ENCODE measurements at regions not wholly inside any gene's neighbourhood (a gene's known extent, or its start where the extent isn't known, plus 50 kb on each side); places are given as distances from the start of the nearest gene placed in this dataset.

GRCh38 chr5:106766916-106767315 is 903.8 kb downstream of the EFNA5 start:
- no peaks in the 10 kb centered on the region for H3K9me3 ChIP-seq (ENCODE audit: insufficient read depth, low read depth, low read length)
- no peak overlapping the region for H3K4me3 ChIP-seq (ENCODE audit: low read length)
- no peaks in the 10 kb centered on the region for H3K27me3 ChIP-seq (ENCODE audit: insufficient read depth, low read length)
- no peak overlapping the region for H3K27ac ChIP-seq (ENCODE audit: low read length)
- no peak overlapping the region for H3K9ac ChIP-seq (ENCODE audit: low read depth, low read length)
- no peaks in the 10 kb centered on the region for H3K36me3 ChIP-seq (ENCODE audit: insufficient read depth, low read depth, low read length)
- no peaks in the 10 kb centered on the region for H3K4me1 ChIP-seq (ENCODE audit: insufficient read depth, low read length)

DNA sequence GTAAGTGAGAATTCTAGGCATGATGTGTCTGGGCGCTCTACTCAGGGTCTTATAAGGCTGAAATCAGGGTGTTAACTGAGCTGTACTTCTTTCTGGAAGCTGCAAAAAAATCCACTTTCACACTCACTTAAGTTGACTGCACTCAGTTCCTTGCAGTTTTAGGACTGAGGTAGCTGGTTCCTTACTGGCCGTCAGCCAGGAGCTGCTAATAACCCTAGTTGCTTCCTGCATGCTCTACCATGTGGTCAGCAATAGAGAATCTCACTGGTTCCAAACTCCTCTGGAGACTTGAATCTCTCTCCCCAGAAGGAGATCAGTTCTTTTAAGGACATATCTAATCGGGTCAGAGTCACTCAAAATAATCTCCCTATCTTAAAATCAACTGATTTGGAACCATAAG is 911.2 kb downstream of the EFNA5 start:
- no peaks in the 10 kb centered on the region for H3K9me3 ChIP-seq (ENCODE audit: insufficient read depth, low read depth, low read length)
- no peak overlapping the region for H3K4me3 ChIP-seq (ENCODE audit: low read length)
- no peak overlapping the region for H3K9ac ChIP-seq (ENCODE audit: low read depth, low read length)
- no peak overlapping the region for H3K27ac ChIP-seq (ENCODE audit: low read length)
- H3K36me3 ChIP-seq (ENCODE audit: insufficient read depth, low read depth, low read length): no peaks in the 10 kb centered on the region
- H3K27me3 ChIP-seq (ENCODE audit: insufficient read depth, low read length): no peaks in the 10 kb centered on the region
- H3K4me1 ChIP-seq (ENCODE audit: insufficient read depth, low read length): peaks cover 2% of the 10 kb centered on the region; the same call in 1 of the 2 replicates

DNA sequence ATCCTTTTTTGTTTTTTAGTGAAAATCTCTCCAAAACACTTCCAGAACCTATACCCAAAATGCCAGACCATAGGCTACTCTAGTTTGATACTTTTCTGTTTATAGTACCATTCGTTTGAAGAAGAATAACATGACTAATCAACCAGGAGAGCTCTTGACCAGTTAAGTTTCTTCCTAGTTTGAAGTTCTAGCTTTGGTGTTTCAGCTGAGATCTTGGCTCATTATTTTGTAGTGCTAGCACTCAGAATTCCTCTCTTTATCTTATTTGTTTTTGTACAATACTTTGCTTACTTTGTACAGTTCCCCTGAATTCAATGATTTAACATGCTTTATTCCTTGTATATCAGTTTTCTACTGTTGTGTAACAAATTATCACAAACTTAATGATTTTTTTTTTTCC is 911.6 kb downstream of the EFNA5 start:
- H3K27ac ChIP-seq (ENCODE audit: low read length): no peak overlapping the region
- H3K4me3 ChIP-seq (ENCODE audit: low read length): no peak overlapping the region
- H3K9me3 ChIP-seq (ENCODE audit: insufficient read depth, low read depth, low read length): no peaks in the 10 kb centered on the region
- no peaks in the 10 kb centered on the region for H3K36me3 ChIP-seq (ENCODE audit: insufficient read depth, low read depth, low read length)
- peaks cover 2% of the 10 kb centered on the region; the same call in 1 of the 2 replicates for H3K4me1 ChIP-seq (ENCODE audit: insufficient read depth, low read length)
- no peak overlapping the region for H3K9ac ChIP-seq (ENCODE audit: low read depth, low read length)
- no peaks in the 10 kb centered on the region for H3K27me3 ChIP-seq (ENCODE audit: insufficient read depth, low read length)

DNA sequence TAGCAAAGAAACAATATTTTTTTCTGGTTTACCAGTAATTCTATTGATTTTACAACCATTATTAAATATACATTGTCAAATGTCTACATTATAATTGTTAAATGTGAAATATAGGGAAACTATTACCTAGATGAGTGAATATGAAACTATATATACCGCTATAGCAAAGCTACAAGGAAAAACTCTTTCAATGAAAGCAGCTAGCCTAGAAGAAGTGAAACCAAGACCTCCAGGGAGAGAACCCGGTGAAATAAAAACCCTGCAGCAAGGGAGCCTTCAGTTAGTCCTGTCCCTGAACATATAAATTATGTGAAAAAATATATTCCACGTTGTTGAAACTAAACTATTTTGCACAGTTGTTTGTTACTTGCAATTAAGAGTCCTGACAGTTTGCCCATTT is 913.1 kb downstream of the EFNA5 start:
- Histone ChIP-seq H3K4me1 (ENCODE audit: insufficient read depth, low read length) (peaks cover 6% of the 10 kb centered on the region; the same call in 1 of the 2 replicates), H3K9me3 (ENCODE audit: insufficient read depth, low read depth, low read length) (no peaks in the 10 kb centered on the region), H3K27ac (ENCODE audit: low read length) (no peak overlapping the region), H3K27me3 (ENCODE audit: insufficient read depth, low read length) (no peaks in the 10 kb centered on the region), H3K9ac (ENCODE audit: low read depth, low read length) (no peak overlapping the region), H3K4me3 (ENCODE audit: low read length) (no peak overlapping the region), H3K36me3 (ENCODE audit: insufficient read depth, low read depth, low read length) (no peaks in the 10 kb centered on the region)

- Histone ChIP-seq H3K36me3 (ENCODE audit: insufficient read depth, low read depth, low read length) (no peaks in the 10 kb centered on the region), H3K4me3 (ENCODE audit: low read length) (no peak overlapping the region), H3K9me3 (ENCODE audit: insufficient read depth, low read depth, low read length) (no peaks in the 10 kb centered on the region), H3K9ac (ENCODE audit: low read depth, low read length) (no peak overlapping the region), H3K4me1 (ENCODE audit: insufficient read depth, low read length) (peaks cover 6% of the 10 kb centered on the region; the same call in 1 of the 2 replicates), H3K27me3 (ENCODE audit: insufficient read depth, low read length) (no peaks in the 10 kb centered on the region), H3K27ac (ENCODE audit: low read length) (no peak overlapping the region)
Observed at GRCh38 chr5:106755789-106756188, 914.9 kb downstream of the EFNA5 start.

DNA sequence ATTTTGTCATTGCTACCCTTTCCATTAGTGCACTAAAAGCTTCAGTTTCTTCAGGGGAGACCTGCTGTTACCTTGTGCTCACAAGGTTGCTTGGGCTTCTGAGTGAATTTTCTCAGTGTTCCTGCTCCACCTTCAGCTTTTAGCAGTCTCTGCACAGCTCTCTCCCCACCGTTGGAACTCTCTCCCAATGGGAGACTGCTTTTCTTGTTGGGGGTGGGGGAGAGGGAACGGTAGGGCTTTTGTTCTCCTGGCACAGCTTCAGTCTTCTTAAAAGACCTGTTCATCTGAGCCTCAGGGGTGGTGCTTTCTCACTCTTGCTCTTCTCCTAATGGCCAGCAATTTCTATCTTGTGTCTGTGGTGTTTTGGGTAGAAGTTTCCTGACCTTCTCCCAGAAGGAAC is 915.7 kb downstream of the EFNA5 start:
- no peak overlapping the region for H3K4me3 ChIP-seq (ENCODE audit: low read length)
- peaks cover 6% of the 10 kb centered on the region; the same call in 1 of the 2 replicates for H3K4me1 ChIP-seq (ENCODE audit: insufficient read depth, low read length)
- H3K27ac ChIP-seq (ENCODE audit: low read length): no peak overlapping the region
- H3K9me3 ChIP-seq (ENCODE audit: insufficient read depth, low read depth, low read length): no peaks in the 10 kb centered on the region
- H3K36me3 ChIP-seq (ENCODE audit: insufficient read depth, low read depth, low read length): no peaks in the 10 kb centered on the region
- no peaks in the 10 kb centered on the region for H3K27me3 ChIP-seq (ENCODE audit: insufficient read depth, low read length)
- no peak overlapping the region for H3K9ac ChIP-seq (ENCODE audit: low read depth, low read length)

- no peaks in the 10 kb centered on the region for H3K9me3 ChIP-seq (ENCODE audit: insufficient read depth, low read depth, low read length)
- no peak overlapping the region for H3K9ac ChIP-seq (ENCODE audit: low read depth, low read length)
- no peaks in the 10 kb centered on the region for H3K36me3 ChIP-seq (ENCODE audit: insufficient read depth, low read depth, low read length)
- H3K4me1 ChIP-seq (ENCODE audit: insufficient read depth, low read length): peaks cover 3% of the 10 kb centered on the region; the same call in 1 of the 2 replicates
- H3K4me3 ChIP-seq (ENCODE audit: low read length): no peak overlapping the region
- H3K27ac ChIP-seq (ENCODE audit: low read length): no peak overlapping the region
- no peaks in the 10 kb centered on the region for H3K27me3 ChIP-seq (ENCODE audit: insufficient read depth, low read length)
Observed at GRCh38 chr5:106749826-106750225, 920.9 kb downstream of the EFNA5 start.

- Histone ChIP-seq H3K36me3 (ENCODE audit: insufficient read depth, low read depth, low read length) (no peaks in the 10 kb centered on the region), H3K9ac (ENCODE audit: low read depth, low read length) (no peak overlapping the region), H3K9me3 (ENCODE audit: insufficient read depth, low read depth, low read length) (0 out of 2 replicates have a peak, but pooled peaks cover 8% of the 10 kb centered on the region), H3K27me3 (ENCODE audit: insufficient read depth, low read length) (no peaks in the 10 kb centered on the region), H3K4me3 (ENCODE audit: low read length) (no peak overlapping the region), H3K4me1 (ENCODE audit: insufficient read depth, low read length) (peaks cover 11% of the 10 kb centered on the region), H3K27ac (ENCODE audit: low read length) (no peak overlapping the region)
Observed at GRCh38 chr5:106739127-106739526, 931.6 kb downstream of the EFNA5 start.

- H3K9ac ChIP-seq (ENCODE audit: low read depth, low read length): no peak overlapping the region
- H3K4me3 ChIP-seq (ENCODE audit: low read length): no peak overlapping the region
- H3K27ac ChIP-seq (ENCODE audit: low read length): no peak overlapping the region
- H3K36me3 ChIP-seq (ENCODE audit: insufficient read depth, low read depth, low read length): no peaks in the 10 kb centered on the region
- peaks cover 19% of the 10 kb centered on the region; the same call in 1 of the 2 replicates for H3K9me3 ChIP-seq (ENCODE audit: insufficient read depth, low read depth, low read length)
- H3K27me3 ChIP-seq (ENCODE audit: insufficient read depth, low read length): no peaks in the 10 kb centered on the region
- H3K4me1 ChIP-seq (ENCODE audit: insufficient read depth, low read length): peaks cover 11% of the 10 kb centered on the region
Observed at GRCh38 chr5:106737111-106737510, 933.6 kb downstream of the EFNA5 start.

DNA sequence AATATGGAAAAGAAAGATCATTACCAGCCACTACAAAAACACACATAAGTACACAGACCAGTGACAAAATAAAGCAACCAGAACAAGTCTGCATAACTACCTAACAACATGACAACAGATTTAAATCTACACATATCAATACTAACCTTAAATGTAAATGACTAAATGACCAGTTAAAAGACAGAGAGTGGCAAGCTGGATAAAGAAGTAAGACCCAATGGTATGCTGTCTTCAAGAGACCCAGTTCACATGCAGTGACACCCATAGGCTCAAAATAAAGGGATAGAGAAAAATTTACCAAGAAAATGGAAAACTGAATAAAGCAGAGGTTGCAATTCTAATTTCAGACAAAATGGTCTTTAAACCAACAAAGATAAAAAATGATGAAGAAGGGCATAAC is 938.1 kb downstream of the EFNA5 start:
- Histone ChIP-seq H3K27me3 (ENCODE audit: insufficient read depth, low read length) (no peaks in the 10 kb centered on the region), H3K4me1 (ENCODE audit: insufficient read depth, low read length) (peaks cover 10% of the 10 kb centered on the region), H3K9me3 (ENCODE audit: insufficient read depth, low read depth, low read length) (peaks cover 20% of the 10 kb centered on the region; the same call in 1 of the 2 replicates), H3K27ac (ENCODE audit: low read length) (no peak overlapping the region), H3K36me3 (ENCODE audit: insufficient read depth, low read depth, low read length) (no peaks in the 10 kb centered on the region), H3K4me3 (ENCODE audit: low read length) (no peak overlapping the region), H3K9ac (ENCODE audit: low read depth, low read length) (no peak overlapping the region)

DNA sequence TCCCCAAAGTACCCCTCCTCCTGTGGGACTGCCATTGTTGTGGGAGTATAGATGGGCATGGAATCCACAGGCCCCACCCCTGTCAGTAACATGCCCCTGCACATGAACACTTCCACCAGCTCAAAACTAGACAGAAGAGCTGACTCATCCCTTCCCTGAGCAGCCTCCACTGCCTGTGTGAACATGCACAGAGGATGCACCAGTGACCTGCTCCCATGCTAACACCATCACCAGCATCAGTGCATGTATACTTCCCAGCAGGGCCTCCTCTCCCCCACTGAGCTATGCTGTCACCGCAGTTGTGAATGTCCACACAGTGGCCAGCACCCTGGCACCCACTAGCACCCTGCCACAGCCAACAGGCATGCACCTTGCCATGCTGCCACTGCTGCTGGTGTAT is 939.8 kb downstream of the EFNA5 start:
- H3K27me3 ChIP-seq (ENCODE audit: insufficient read depth, low read length): no peaks in the 10 kb centered on the region
- peaks cover 20% of the 10 kb centered on the region; the same call in 1 of the 2 replicates for H3K9me3 ChIP-seq (ENCODE audit: insufficient read depth, low read depth, low read length)
- no peak overlapping the region for H3K27ac ChIP-seq (ENCODE audit: low read length)
- H3K9ac ChIP-seq (ENCODE audit: low read depth, low read length): no peak overlapping the region
- no peaks in the 10 kb centered on the region for H3K36me3 ChIP-seq (ENCODE audit: insufficient read depth, low read depth, low read length)
- no peak overlapping the region for H3K4me3 ChIP-seq (ENCODE audit: low read length)
- no peaks in the 10 kb centered on the region for H3K4me1 ChIP-seq (ENCODE audit: insufficient read depth, low read length)

DNA sequence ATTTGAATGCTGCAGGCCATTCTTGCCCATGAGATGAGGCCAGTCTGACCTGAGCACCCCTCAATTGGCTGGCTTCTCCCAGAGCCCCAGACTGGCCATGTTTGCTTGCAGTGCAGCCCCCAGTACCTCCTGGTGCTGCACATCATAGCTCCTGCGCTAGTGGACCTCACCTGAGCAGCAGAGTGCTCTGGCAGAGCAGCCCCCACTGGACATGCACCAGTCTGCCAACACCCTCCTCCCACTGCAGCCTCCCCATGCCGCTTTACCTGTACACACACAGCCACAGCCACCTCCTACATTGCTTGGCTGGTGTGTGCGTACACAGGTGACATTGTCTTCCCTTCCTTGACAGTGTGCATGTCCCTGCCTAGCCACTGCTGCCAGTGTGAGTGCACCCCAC is 940.2 kb downstream of the EFNA5 start:
- H3K4me1 ChIP-seq (ENCODE audit: insufficient read depth, low read length): no peaks in the 10 kb centered on the region
- no peaks in the 10 kb centered on the region for H3K36me3 ChIP-seq (ENCODE audit: insufficient read depth, low read depth, low read length)
- H3K9ac ChIP-seq (ENCODE audit: low read depth, low read length): no peak overlapping the region
- H3K27me3 ChIP-seq (ENCODE audit: insufficient read depth, low read length): no peaks in the 10 kb centered on the region
- H3K9me3 ChIP-seq (ENCODE audit: insufficient read depth, low read depth, low read length): peaks cover 20% of the 10 kb centered on the region; the same call in 1 of the 2 replicates
- no peak overlapping the region for H3K4me3 ChIP-seq (ENCODE audit: low read length)
- no peak overlapping the region for H3K27ac ChIP-seq (ENCODE audit: low read length)

All from iPS-20b (cell line).